ENCODE measurements at regions not wholly inside any gene's neighbourhood (a gene's known extent, or its start where the extent isn't known, plus 50 kb on each side); places are given as distances from the start of the nearest gene placed in this dataset.

GRCh38 chr2:139790136-139790535 is 1009.9 kb upstream of the NXPH2 start:
- H3K9me1 ChIP-seq (ENCODE audit: control insufficient read depth, extremely low read depth, insufficient read depth, low read length): no peaks in the 10 kb centered on the region
- FAIRE-seq: no peak
- no peaks in the 10 kb centered on the region for H3K27me3 ChIP-seq (ENCODE audit: control insufficient read depth, extremely low read depth, insufficient read depth, low read length)
- no peak overlapping the region for H3K4me2 ChIP-seq (ENCODE audit: control insufficient read depth, extremely low read depth, insufficient read depth, low read depth, low read length)
- DNase-seq (ENCODE audit: low read depth, low spot score): no peak
- no peaks in the 10 kb centered on the region for H3K4me1 ChIP-seq (ENCODE audit: control insufficient read depth, extremely low read depth, insufficient read depth, low read length)
- dilution Hi-C loops (cut with MboI; ENCODE audit: extremely low pct_ligation_motif_present, low sequenced_read_pairs): no loop called here
- H2AFZ ChIP-seq (ENCODE audit: control insufficient read depth, low read length): no peak overlapping the region
- no peaks in the 10 kb centered on the region for H3K9me3 ChIP-seq (ENCODE audit: control insufficient read depth, low read depth, low read length)
- no peak overlapping the region for H3K27ac ChIP-seq (ENCODE audit: control insufficient read depth, insufficient read depth, low read length)
- no peak overlapping the region for H3K4me3 ChIP-seq (ENCODE audit: control insufficient read depth in 2 of 3, extremely low read depth in 1 of 3, insufficient read depth in 2 of 3, low read depth in 1 of 3, low read length in 3 of 3)
- no peaks in the 10 kb centered on the region for H4K20me1 ChIP-seq (ENCODE audit: control insufficient read depth, extremely low read depth, insufficient read depth, low read length)
- no peaks in the 10 kb centered on the region for H3K79me2 ChIP-seq (ENCODE audit: control insufficient read depth, insufficient read depth, low read length)
- no peak overlapping the region for H3K9ac ChIP-seq (ENCODE audit: control insufficient read depth, extremely low read depth, insufficient read depth, low read length)
- H3K36me3 ChIP-seq (ENCODE audit: control insufficient read depth in 2 of 2, extremely low read depth in 1 of 2, insufficient read depth in 2 of 2, low read length in 2 of 2): no peaks in the 10 kb centered on the region
- TF ChIP-seq CTCF (optimal IDR thresholded peaks at IDR 0.05 in 1 of 3, IDR thresholded peaks at IDR 0.05 in 1 of 3, conservative IDR thresholded peaks at IDR 0.05 in 1 of 3; ENCODE audit: extremely low read depth in 1 of 3, insufficient read depth in 2 of 3, low read length in 3 of 3) (no peak), EZH2 (IDR thresholded peaks at IDR 0.05; ENCODE audit: low read length) (no peak)

GRCh38 chr2:139778732-139779131 is 998.5 kb upstream of the NXPH2 start:
- H3K9ac ChIP-seq (ENCODE audit: control insufficient read depth, extremely low read depth, insufficient read depth, low read length): no peak overlapping the region
- no peak for DNase-seq (ENCODE audit: low read depth, low spot score)
- H3K27me3 ChIP-seq (ENCODE audit: control insufficient read depth, extremely low read depth, insufficient read depth, low read length): no peaks in the 10 kb centered on the region
- no peak overlapping the region for H3K4me2 ChIP-seq (ENCODE audit: control insufficient read depth, extremely low read depth, insufficient read depth, low read depth, low read length)
- FAIRE-seq: no peak
- dilution Hi-C loops (cut with MboI; ENCODE audit: extremely low pct_ligation_motif_present, low sequenced_read_pairs): no loop called here
- H3K4me1 ChIP-seq (ENCODE audit: control insufficient read depth, extremely low read depth, insufficient read depth, low read length): no peaks in the 10 kb centered on the region
- H4K20me1 ChIP-seq (ENCODE audit: control insufficient read depth, extremely low read depth, insufficient read depth, low read length): no peaks in the 10 kb centered on the region
- H3K79me2 ChIP-seq (ENCODE audit: control insufficient read depth, insufficient read depth, low read length): no peaks in the 10 kb centered on the region
- no peak overlapping the region for H2AFZ ChIP-seq (ENCODE audit: control insufficient read depth, low read length)
- no peak overlapping the region for H3K27ac ChIP-seq (ENCODE audit: control insufficient read depth, insufficient read depth, low read length)
- no peak for TF ChIP-seq EZH2 (IDR thresholded peaks at IDR 0.05; ENCODE audit: low read length)
- TF ChIP-seq CTCF (optimal IDR thresholded peaks at IDR 0.05 in 1 of 3, IDR thresholded peaks at IDR 0.05 in 1 of 3, conservative IDR thresholded peaks at IDR 0.05 in 1 of 3; ENCODE audit: extremely low read depth in 1 of 3, insufficient read depth in 2 of 3, low read length in 3 of 3): no peak
- H3K9me3 ChIP-seq (ENCODE audit: control insufficient read depth, low read depth, low read length): no peaks in the 10 kb centered on the region
- no peaks in the 10 kb centered on the region for H3K36me3 ChIP-seq (ENCODE audit: control insufficient read depth in 2 of 2, extremely low read depth in 1 of 2, insufficient read depth in 2 of 2, low read length in 2 of 2)
- no peaks in the 10 kb centered on the region for H3K9me1 ChIP-seq (ENCODE audit: control insufficient read depth, extremely low read depth, insufficient read depth, low read length)
- H3K4me3 ChIP-seq (ENCODE audit: control insufficient read depth in 2 of 3, extremely low read depth in 1 of 3, insufficient read depth in 2 of 3, low read depth in 1 of 3, low read length in 3 of 3): no peak overlapping the region
